ENCODE measurements at regions not wholly inside any gene's neighbourhood (a gene's known extent, or its start where the extent isn't known, plus 50 kb on each side); places are given as distances from the start of the nearest gene placed in this dataset.
"Not testable (repeated sequence)": the region's sequence is repeated elsewhere in the genome, so short reads cannot be mapped to it uniquely, and the experiment has no call there.

DNA sequence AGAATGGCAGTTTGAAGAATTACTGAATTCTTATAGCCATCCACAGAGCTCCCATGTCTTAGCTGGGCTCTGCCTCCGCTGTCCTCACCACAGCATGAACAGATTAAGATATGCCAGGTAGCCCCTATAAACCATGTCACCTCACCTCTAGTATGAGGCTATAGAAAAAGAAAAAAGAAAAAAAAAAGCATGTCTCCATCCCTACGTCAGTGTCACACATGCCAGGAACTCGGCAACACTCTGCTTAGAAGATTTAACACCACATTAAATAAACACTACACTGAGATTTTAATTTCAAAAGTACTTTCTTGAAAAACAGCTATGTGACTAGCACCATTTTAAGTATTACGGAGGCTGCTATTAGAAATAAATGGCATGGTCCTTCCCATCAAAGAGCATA, 149.4 kb downstream of the CAPZA3 start:
- Histone ChIP-seq H3K27ac (replicated peaks in 1 of 4) (peak overlapping the region; percentile 48 to 69 (median 68)), H3K36me3 (no peaks in the 10 kb centered on the region), H3K4me3 (no peak overlapping the region), H3K27me3 (no peaks in the 10 kb centered on the region), H3K9me3 (peaks cover 0 to 5% (median 0%) of the 10 kb centered on the region in 4 donors), H3K4me1 (peaks cover 0 to 23% (median 19%) of the 10 kb centered on the region in 4 donors)
- 53% methylated on average over 4 of the region's 4 CpGs for WGBS
- no peak for DNase-seq (ENCODE audit: extremely low spot score)
- TF ChIP-seq EP300 (IDR thresholded peaks at IDR 0.05), result no peak
- no peak for TF ChIP-seq POLR2A (IDR thresholded peaks at IDR 0.05; ENCODE audit: low read depth)
- TF ChIP-seq POLR2AphosphoS5 (IDR thresholded peaks at IDR 0.05), result no peak
- TF ChIP-seq, protein P1, sequence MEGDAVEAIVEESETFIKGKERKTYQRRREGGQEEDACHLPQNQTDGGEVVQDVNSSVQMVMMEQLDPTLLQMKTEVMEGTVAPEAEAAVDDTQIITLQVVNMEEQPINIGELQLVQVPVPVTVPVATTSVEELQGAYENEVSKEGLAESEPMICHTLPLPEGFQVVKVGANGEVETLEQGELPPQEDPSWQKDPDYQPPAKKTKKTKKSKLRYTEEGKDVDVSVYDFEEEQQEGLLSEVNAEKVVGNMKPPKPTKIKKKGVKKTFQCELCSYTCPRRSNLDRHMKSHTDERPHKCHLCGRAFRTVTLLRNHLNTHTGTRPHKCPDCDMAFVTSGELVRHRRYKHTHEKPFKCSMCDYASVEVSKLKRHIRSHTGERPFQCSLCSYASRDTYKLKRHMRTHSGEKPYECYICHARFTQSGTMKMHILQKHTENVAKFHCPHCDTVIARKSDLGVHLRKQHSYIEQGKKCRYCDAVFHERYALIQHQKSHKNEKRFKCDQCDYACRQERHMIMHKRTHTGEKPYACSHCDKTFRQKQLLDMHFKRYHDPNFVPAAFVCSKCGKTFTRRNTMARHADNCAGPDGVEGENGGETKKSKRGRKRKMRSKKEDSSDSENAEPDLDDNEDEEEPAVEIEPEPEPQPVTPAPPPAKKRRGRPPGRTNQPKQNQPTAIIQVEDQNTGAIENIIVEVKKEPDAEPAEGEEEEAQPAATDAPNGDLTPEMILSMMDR (IDR thresholded peaks at IDR 0.05), result no peak
- intact Hi-C loops (cut with DNase I), result no loop called here

DNA sequence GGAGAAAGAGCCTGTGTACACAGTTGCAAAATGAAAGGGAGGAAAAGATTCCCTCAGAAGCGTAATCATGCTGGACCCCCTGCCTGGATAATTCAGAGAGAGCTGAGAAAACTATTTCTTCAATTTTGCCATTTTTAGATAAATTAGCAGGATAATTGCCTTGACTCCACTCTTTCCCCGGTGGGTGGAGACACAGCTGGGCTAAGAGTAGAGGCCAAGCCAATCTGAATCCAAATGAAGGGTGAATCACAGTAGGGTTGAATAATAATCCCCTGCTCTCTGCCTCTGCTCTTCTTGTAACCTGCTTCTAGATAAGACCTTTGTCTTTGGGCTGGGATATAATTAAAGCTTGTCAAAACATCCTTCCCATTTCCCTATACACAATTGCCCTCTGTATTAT, 150.1 kb downstream of the CAPZA3 start:
- Histone ChIP-seq H3K4me3 (no peak overlapping the region), H3K27ac (replicated peaks in 1 of 4) (peak overlapping the region; percentile 48 to 69 (median 68)), H3K27me3 (no peaks in the 10 kb centered on the region), H3K36me3 (no peaks in the 10 kb centered on the region), H3K9me3 (peaks cover 0 to 5% (median 0%) of the 10 kb centered on the region in 4 donors), H3K4me1 (peaks cover 0 to 23% (median 19%) of the 10 kb centered on the region in 4 donors)
- intact Hi-C loops (cut with DNase I), result no loop called here
- 88% methylated on average over 2 of the region's 2 CpGs for WGBS
- DNase-seq (ENCODE audit: extremely low spot score), result no peak
- TF ChIP-seq, protein P1 (IDR thresholded peaks at IDR 0.05), result no peak
- TF ChIP-seq POLR2AphosphoS5 (IDR thresholded peaks at IDR 0.05), result no peak
- TF ChIP-seq POLR2A (IDR thresholded peaks at IDR 0.05; ENCODE audit: low read depth), result no peak
- TF ChIP-seq EP300 (IDR thresholded peaks at IDR 0.05), result no peak

GRCh38 chr12:18890621-18891020, 152.7 kb downstream of the CAPZA3 start:
- intact Hi-C loops (cut with DNase I), result not testable (repeated sequence)
- WGBS, result 85% methylated on average over 3 of the region's 3 CpGs

DNA sequence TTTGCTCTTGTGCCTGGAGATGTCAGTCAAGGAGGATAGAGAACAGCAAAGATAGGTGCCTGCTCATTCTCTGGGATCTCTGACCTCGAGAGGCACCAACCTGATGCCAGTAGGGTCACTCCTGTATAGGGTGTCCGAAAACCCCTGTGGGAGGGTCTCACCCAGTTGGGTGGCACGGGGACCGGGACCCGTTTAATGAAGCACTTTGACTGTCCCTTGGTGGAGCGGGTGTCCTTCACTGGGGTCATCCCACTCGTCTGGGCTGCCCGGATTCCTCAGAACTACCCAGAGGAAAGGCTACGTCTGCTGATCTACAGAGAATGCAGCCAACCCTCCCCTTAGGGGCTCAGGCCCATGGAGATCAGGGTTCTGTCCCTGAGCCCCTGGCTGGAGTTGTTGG, 157.6 kb downstream of the CAPZA3 start:
- Histone ChIP-seq H3K9me3 (peaks cover 0 to 5% (median 0%) of the 10 kb centered on the region in 4 donors), H3K4me3 (no peak overlapping the region), H3K27me3 (no peaks in the 10 kb centered on the region), H3K27ac (replicated peaks in 1 of 4) (no peak overlapping the region), H3K4me1 (no peaks in the 10 kb centered on the region), H3K36me3 (no peaks in the 10 kb centered on the region)
- DNase-seq (ENCODE audit: extremely low spot score), result no peak
- TF ChIP-seq, protein P1 (IDR thresholded peaks at IDR 0.05), result no peak
- intact Hi-C loops (cut with DNase I), result no loop called here
- 96% methylated on average over 5 of the region's 9 CpGs for WGBS

More at GRCh38 chr12:18890621-18891020, 152.7 kb downstream of the CAPZA3 start:
- H3K27ac ChIP-seq (replicated peaks in 1 of 4); H3K9me3 ChIP-seq; DNase-seq (ENCODE audit: extremely low spot score); H3K27me3 ChIP-seq; H3K36me3 ChIP-seq; H3K4me3 ChIP-seq: not testable (repeated sequence)
- peaks cover 0 to 23% (median 19%) of the 10 kb centered on the region in 4 donors for H3K4me1 ChIP-seq

- H3K4me3 ChIP-seq, result no peak overlapping the region
- H3K4me1 ChIP-seq, result no peaks in the 10 kb centered on the region
- no peaks in the 10 kb centered on the region for H3K36me3 ChIP-seq
- intact Hi-C loops (cut with DNase I), result no loop called here
- WGBS, result 67% methylated on average over 3 of the region's 7 CpGs
- no peak for DNase-seq (ENCODE audit: extremely low spot score)
- H3K9me3 ChIP-seq, result peaks cover 0 to 4% (median 0%) of the 10 kb centered on the region in 4 donors
- no peaks in the 10 kb centered on the region for H3K27me3 ChIP-seq
- no peak overlapping the region for H3K27ac ChIP-seq (replicated peaks in 1 of 4)
- TF ChIP-seq POLR2AphosphoS5 (IDR thresholded peaks at IDR 0.05) (no peak), POLR2A (IDR thresholded peaks at IDR 0.05; ENCODE audit: low read depth) (no peak), EP300 (IDR thresholded peaks at IDR 0.05) (no peak)
- TF ChIP-seq, protein P1 (IDR thresholded peaks at IDR 0.05), result no peak
Observed at GRCh38 chr12:18895946-18896345, 158.0 kb downstream of the CAPZA3 start.
